Left ventricle myocardium inferior (tissue), 1 donor: ENCODE measurements at regions not wholly inside any gene's neighbourhood (a gene's known extent, or its start where the extent isn't known, plus 50 kb on each side); places are given as distances from the start of the nearest gene placed in this dataset.

ENCODE experiments used
- DNase-seq: peaks from one replicate; pipeline ENCODE4 v3.0.0-alpha.2; 2020
- H3K27ac ChIP-seq: fragments of 200-600 bp; replicated peaks from 2 replicates; pipeline ENCODE4 v1.8.0; 2021
- H3K27me3 ChIP-seq: fragments of 200-600 bp; 2 replicates; pipeline ENCODE4 v1.8.0; 2021; ENCODE audit warnings: low read depth
- H3K36me3 ChIP-seq: fragments of 200-600 bp; 2 replicates; pipeline ENCODE4 v1.8.0; 2021
- H3K4me1 ChIP-seq: fragments of 200-600 bp; 2 replicates; pipeline ENCODE4 v1.8.0; 2021
- H3K4me3 ChIP-seq: fragments of 200-600 bp; 2 replicates; pipeline ENCODE4 v1.8.0; 2021; ENCODE audit warnings: mild to moderate bottlenecking, moderate library complexity
- H3K9me3 ChIP-seq: fragments of 200-600 bp; replicated peaks from 2 replicates; pipeline ENCODE4 v1.8.0; 2021
- intact Hi-C: fragments of 100-400 bp; cut with micrococcal nuclease; formaldehyde crosslinking; loops from one replicate; pipeline ENCODE4 v1.11.0; 2022
- TF ChIP-seq, protein P1 (sequence below): fragments of 200-600 bp; IDR thresholded peaks from 2 replicates; pipeline ENCODE4 v1.8.0; 2021; ENCODE audit warnings: antibody characterized with exemption, mild to moderate bottlenecking, borderline replicate concordance
- donor health status: DM: no; HTN: yes; CAD: no; lungs with severe emphysema.

DNA sequence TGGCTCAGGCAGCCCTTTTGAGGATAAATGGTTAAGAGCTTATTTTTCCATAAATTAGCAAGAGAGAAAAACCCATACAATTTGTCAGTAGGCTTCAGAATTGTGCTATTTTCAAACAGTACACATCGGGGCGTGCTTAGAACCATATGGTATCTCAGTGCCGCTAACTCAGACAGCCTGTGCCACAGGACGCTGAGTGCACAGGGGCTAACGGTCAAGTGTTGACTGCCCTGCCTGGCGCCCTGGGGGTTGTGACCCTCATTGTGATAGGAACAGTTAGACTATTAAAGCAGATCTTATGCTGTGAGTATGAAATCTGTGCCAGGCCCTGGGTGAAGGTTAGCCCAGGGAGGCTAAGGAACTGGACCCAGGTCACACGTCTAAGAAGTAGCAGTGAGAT, 1519.7 kb downstream of the BRD1 start:
- TF ChIP-seq, protein P1, sequence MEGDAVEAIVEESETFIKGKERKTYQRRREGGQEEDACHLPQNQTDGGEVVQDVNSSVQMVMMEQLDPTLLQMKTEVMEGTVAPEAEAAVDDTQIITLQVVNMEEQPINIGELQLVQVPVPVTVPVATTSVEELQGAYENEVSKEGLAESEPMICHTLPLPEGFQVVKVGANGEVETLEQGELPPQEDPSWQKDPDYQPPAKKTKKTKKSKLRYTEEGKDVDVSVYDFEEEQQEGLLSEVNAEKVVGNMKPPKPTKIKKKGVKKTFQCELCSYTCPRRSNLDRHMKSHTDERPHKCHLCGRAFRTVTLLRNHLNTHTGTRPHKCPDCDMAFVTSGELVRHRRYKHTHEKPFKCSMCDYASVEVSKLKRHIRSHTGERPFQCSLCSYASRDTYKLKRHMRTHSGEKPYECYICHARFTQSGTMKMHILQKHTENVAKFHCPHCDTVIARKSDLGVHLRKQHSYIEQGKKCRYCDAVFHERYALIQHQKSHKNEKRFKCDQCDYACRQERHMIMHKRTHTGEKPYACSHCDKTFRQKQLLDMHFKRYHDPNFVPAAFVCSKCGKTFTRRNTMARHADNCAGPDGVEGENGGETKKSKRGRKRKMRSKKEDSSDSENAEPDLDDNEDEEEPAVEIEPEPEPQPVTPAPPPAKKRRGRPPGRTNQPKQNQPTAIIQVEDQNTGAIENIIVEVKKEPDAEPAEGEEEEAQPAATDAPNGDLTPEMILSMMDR: no peak
- Histone ChIP-seq H3K4me1 (no peaks in the 10 kb centered on the region), H3K27me3 (peaks cover 61% of the 10 kb centered on the region), H3K36me3 (no peaks in the 10 kb centered on the region), H3K4me3 (no peak overlapping the region), H3K9me3 (peaks cover 24% of the 10 kb centered on the region), H3K27ac (no peak overlapping the region)
- intact Hi-C loops: no loop called here
- no peak for DNase-seq

DNA sequence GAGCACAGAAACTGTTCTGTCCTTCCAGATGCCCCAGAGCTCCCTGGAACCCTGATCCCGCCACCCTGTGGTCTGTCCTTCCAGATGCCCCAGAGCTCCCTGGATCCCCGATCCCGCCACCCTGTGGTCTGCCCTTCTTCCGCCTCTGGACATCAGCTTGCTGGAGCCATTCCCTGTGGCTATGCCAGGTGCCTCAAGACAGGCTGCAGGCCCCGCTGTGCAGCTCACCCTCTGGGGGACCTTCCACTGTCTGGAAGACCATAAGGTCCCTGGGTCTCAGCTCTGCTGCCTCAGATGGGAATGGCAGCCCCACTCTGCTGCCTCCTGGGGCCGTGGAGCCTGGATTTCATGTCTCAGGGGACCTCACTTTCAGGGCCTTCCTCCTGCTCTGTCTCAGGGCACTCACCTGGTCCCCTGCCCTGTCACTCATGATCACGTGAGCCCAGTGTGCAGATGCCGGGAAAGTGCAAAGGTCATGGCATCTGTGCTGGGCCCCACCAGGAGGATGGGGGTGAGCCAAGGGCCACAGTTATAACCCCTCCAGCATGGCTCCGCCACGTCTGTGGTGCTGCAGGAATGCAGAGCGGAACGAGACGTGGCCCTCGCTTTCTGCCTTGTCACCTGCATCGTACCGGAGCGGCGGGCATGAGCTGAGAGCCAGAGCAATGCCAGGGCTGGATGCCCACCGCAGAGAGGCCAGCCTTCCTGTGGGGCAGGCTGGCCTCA, 1520.7 kb downstream of the BRD1 start:
- no peak for DNase-seq

DNA sequence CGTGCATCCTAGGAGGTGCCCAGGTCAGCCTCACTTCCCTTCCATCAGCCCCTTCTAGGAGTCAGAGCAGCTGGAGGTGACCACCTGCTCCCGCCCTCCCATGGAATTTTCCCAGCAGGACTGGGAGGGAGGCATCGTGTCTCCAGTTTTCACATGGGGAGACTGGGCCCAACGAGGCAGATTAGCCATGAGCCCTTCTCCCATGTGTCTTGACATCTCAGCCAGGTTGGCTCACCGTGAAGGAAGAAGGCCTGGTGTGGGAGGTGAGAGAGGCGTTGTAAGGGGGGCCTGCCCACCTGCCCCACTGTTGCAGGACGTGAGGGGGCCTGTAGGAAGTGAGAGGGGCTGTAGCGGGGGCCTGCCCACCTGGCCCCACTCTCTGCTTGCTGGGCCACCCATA, 1521.4 kb downstream of the BRD1 start:
- peaks cover 73% of the 10 kb centered on the region for H3K27me3 ChIP-seq
- H3K4me3 ChIP-seq: no peak overlapping the region
- no peak overlapping the region for H3K27ac ChIP-seq
- H3K4me1 ChIP-seq: no peaks in the 10 kb centered on the region
- no peaks in the 10 kb centered on the region for H3K36me3 ChIP-seq
- peaks cover 7% of the 10 kb centered on the region for H3K9me3 ChIP-seq
- intact Hi-C loops: no loop called here
- no peak for DNase-seq
- TF ChIP-seq, protein P1: no peak

More for the DNA sequence above, 1520.7 kb downstream of the BRD1 start:
- H3K36me3 ChIP-seq: no peaks in the 10 kb centered on the region
- H3K4me3 ChIP-seq: no peak overlapping the region
- TF ChIP-seq, protein P1: no peak
- peaks cover 14% of the 10 kb centered on the region for H3K9me3 ChIP-seq
- no peak overlapping the region for H3K27ac ChIP-seq
- H3K4me1 ChIP-seq: no peaks in the 10 kb centered on the region
- intact Hi-C loops: no loop called here
- H3K27me3 ChIP-seq: peaks cover 66% of the 10 kb centered on the region

DNA sequence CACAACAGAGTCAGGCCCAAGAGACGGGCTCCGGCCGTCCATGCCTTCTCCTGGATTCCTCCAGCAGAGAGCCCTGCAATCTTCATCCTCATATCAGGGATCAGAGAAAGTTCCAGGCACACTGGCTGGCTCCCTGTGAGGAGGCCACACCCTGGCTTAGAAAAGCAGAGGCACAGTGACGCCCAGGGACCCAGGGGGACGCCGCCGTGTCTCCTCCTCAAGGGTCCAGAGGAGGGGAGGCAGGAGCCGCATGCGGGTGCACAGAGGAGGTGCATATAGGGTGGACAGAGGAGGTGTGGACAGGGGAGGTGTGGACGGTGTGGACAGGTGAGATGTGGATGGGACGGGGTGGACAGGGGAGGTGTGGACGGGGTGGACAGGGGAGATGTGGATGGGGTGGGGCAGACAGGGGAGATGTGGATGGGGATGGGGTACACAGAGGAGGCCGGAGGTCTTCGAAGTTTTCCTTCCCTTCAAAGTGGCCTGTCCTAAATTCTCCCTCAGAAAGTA, 1521.9 kb downstream of the BRD1 start:
- Histone ChIP-seq H3K27me3 (peaks cover 78% of the 10 kb centered on the region), H3K4me3 (no peak overlapping the region), H3K4me1 (no peaks in the 10 kb centered on the region), H3K27ac (no peak overlapping the region), H3K9me3 (peaks cover 2% of the 10 kb centered on the region), H3K36me3 (no peaks in the 10 kb centered on the region)
- intact Hi-C loops: no loop called here
- TF ChIP-seq, protein P1: no peak
- no peak for DNase-seq

DNA sequence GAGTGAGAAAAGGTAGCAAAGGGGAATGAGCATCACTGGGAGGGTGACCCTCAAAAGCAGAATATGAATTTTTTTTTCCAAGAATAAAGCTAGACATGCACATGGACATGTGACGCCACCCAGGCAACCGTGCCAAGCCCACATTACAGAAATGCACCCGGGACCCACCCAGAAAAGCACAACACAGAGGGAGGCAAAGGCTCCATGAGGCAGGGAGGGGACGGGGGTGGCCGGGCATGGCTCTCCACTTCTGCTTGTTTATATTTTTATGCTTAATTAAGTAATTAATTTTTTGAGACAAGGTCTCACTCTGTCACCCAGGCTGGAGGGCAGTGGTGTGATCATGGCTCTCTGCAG, 1524.3 kb downstream of the BRD1 start:
- TF ChIP-seq, protein P1: no peak
- H3K9me3 ChIP-seq: no peaks in the 10 kb centered on the region
- H3K4me1 ChIP-seq: no peaks in the 10 kb centered on the region
- DNase-seq: no peak
- H3K27me3 ChIP-seq: peaks cover 98% of the 10 kb centered on the region
- no peaks in the 10 kb centered on the region for H3K36me3 ChIP-seq
- intact Hi-C loops: no loop called here
- H3K4me3 ChIP-seq: no peak overlapping the region
- no peak overlapping the region for H3K27ac ChIP-seq
